HEK293 (cell line): ENCODE measurements at regions not wholly inside any gene's neighbourhood (a gene's known extent, or its start where the extent isn't known, plus 50 kb on each side); places are given as distances from the start of the nearest gene placed in this dataset.

ENCODE experiments used
- CTCF ChIP-seq: fragments of 450-650 bp; formaldehyde crosslinking; IDR thresholded peaks from 2 replicates; pipeline ENCODE4 v1.5.1; 2016; ENCODE audit warnings: missing biosample characterization, missing genetic modification characterization
- ELK4 ChIP-seq: IDR thresholded peaks from 2 replicates; pipeline ENCODE4 v1.6.1; 2011; ENCODE audit warnings: mild to moderate bottlenecking, low read depth, low read length, borderline replicate concordance
- PRDM1 ChIP-seq: fragments of 450-650 bp; formaldehyde crosslinking; IDR thresholded peaks from 2 replicates; pipeline ENCODE4; 2016; ENCODE audit warnings: missing biosample characterization, missing genetic modification characterization
- TRIM28 ChIP-seq: IDR thresholded peaks from 2 replicates; pipeline ENCODE4 v1.6.1; 2011; ENCODE audit warnings: low read length, control low read depth, borderline replicate concordance
- TSHZ1 ChIP-seq: fragments of 450-650 bp; formaldehyde crosslinking; IDR thresholded peaks from 2 replicates; pipeline ENCODE4 v1.5.1; 2016; ENCODE audit warnings: missing biosample characterization, missing genetic modification characterization, borderline replicate concordance
- YY1 ChIP-seq: fragments of 450-650 bp; formaldehyde crosslinking; IDR thresholded peaks from 2 replicates; pipeline ENCODE4 v1.5.1; 2018; ENCODE audit warnings: missing biosample characterization, missing genetic modification characterization
- ZBTB10 ChIP-seq: fragments of 450-650 bp; formaldehyde crosslinking; IDR thresholded peaks from 2 replicates; pipeline ENCODE4 v1.5.1; 2016; ENCODE audit warnings: missing biosample characterization, missing genetic modification characterization
- ZBTB21 ChIP-seq: fragments of 450-650 bp; formaldehyde crosslinking; IDR thresholded peaks from 2 replicates; pipeline ENCODE4 v1.5.1; 2017; ENCODE audit warnings: missing biosample characterization, missing genetic modification characterization
- ZBTB49 ChIP-seq: fragments of 450-650 bp; formaldehyde crosslinking; IDR thresholded peaks from 2 replicates; pipeline ENCODE4 v1.5.1; 2016; ENCODE audit warnings: missing biosample characterization, missing genetic modification characterization, low read depth
- ZNF214 ChIP-seq: fragments of 450-650 bp; formaldehyde crosslinking; IDR thresholded peaks from 2 replicates; pipeline ENCODE4 v1.5.1; 2017; ENCODE audit warnings: missing biosample characterization, mild to moderate bottlenecking, missing genetic modification characterization, borderline replicate concordance
- ZNF302 ChIP-seq: fragments of 450-650 bp; formaldehyde crosslinking; IDR thresholded peaks from 2 replicates; pipeline ENCODE4 v1.5.1; 2016; ENCODE audit warnings: missing biosample characterization, missing genetic modification characterization, low read depth
- ZNF324 ChIP-seq: fragments of 450-650 bp; formaldehyde crosslinking; IDR thresholded peaks from 2 replicates; pipeline ENCODE4 v1.5.1; 2016; ENCODE audit warnings: missing biosample characterization, missing genetic modification characterization
- ZNF521 ChIP-seq: fragments of 450-650 bp; formaldehyde crosslinking; IDR thresholded peaks from 2 replicates; pipeline ENCODE4 v1.5.1; 2017; ENCODE audit warnings: missing biosample characterization, mild to moderate bottlenecking, missing genetic modification characterization

GRCh38 chr4:45668128-45668527 lies 455.7 kb downstream of the GABRG1 start:
- TF ChIP-seq ZNF302 (tag by site-specific recombination) (no peak), CTCF (tag by site-specific recombination) (no peak), TSHZ1 (no peak), ELK4 (no peak), TRIM28 (no peak), ZBTB21 (tag by site-specific recombination) (no peak), YY1 (no peak), PRDM1 (tag by site-specific recombination) (no peak), ZNF521 (no peak), ZNF324 (tag by site-specific recombination) (no peak), ZBTB10 (no peak), ZBTB49 (tag by site-specific recombination) (no peak), ZNF214 (tag by site-specific recombination) (no peak)
